Keratinocyte (primary cell): ENCODE measurements at regions not wholly inside any gene's neighbourhood (a gene's known extent, or its start where the extent isn't known, plus 50 kb on each side); places are given as distances from the start of the nearest gene placed in this dataset.

Experiments
- DNase-seq: peaks from one replicate; pipeline ENCODE4 v3.0.0-alpha.2; 2011; ENCODE audit warnings: low read depth, missing footprints, low spot score
- FAIRE-seq: peaks from 2 replicates; lab custom pipeline; 2011; peaks lifted over from hg19 to GRCh38; lab: Jason Lieb, UNC
- H2AFZ ChIP-seq: 2 replicates; pipeline ENCODE4 v1.6.0; 2012; ENCODE audit warnings: low read length, control low read depth, inconsistent platforms; ENCODE audit not compliant: control insufficient read depth
- H3K27ac ChIP-seq: 2 replicates; pipeline ENCODE4 v1.5.1; 2011; ENCODE audit warnings: low read length; ENCODE audit not compliant: control insufficient read depth, insufficient read depth
- H3K27me3 ChIP-seq: 3 replicates; pipeline ENCODE4 v1.6.0; 2011; ENCODE audit warnings: low read length; ENCODE audit not compliant: control insufficient read depth, insufficient read depth; ENCODE audit errors: extremely low read depth
- H3K36me3 ChIP-seq, 2 experiments: 2 replicates in 1 of 2; 3 replicates in 1 of 2; pipeline ENCODE4 v1.5.1; 2011; ENCODE audit warnings: low read length in 2 of 2, mild to moderate bottlenecking in 1 of 2; ENCODE audit not compliant: control insufficient read depth in 2 of 2, insufficient read depth in 2 of 2; ENCODE audit errors: extremely low read depth in 1 of 2
- H3K4me1 ChIP-seq: 3 replicates; pipeline ENCODE4 v1.5.1; 2011; ENCODE audit warnings: low read length; ENCODE audit not compliant: control insufficient read depth, insufficient read depth; ENCODE audit errors: extremely low read depth
- H3K4me2 ChIP-seq: 3 replicates; pipeline ENCODE4 v1.6.0; 2011; ENCODE audit warnings: low read depth, low read length; ENCODE audit not compliant: control insufficient read depth, insufficient read depth; ENCODE audit errors: extremely low read depth
- H3K4me3 ChIP-seq, 3 experiments: fragments of 200-600 bp in 1 of 3; sonication (generic) in 1 of 3; 2 replicates in 2 of 3; 3 replicates in 1 of 3; pipeline ENCODE4 v1.5.1; 2011 to 2016; ENCODE audit warnings: low read length in 3 of 3, mild to moderate bottlenecking in 3 of 3, control low read depth in 2 of 3, inconsistent platforms in 1 of 3, low read depth in 1 of 3, mixed read lengths in 1 of 3, mixed run types in 1 of 3, moderate library complexity in 1 of 3; ENCODE audit not compliant: control insufficient read depth in 2 of 3, insufficient read depth in 2 of 3; ENCODE audit errors: extremely low read depth in 1 of 3
- H3K79me2 ChIP-seq: 2 replicates; pipeline ENCODE4 v1.6.0; 2012; ENCODE audit warnings: low read length; ENCODE audit not compliant: control insufficient read depth, insufficient read depth
- H3K9ac ChIP-seq: 3 replicates; pipeline ENCODE4 v1.6.0; 2011; ENCODE audit warnings: low read length; ENCODE audit not compliant: control insufficient read depth, insufficient read depth; ENCODE audit errors: extremely low read depth
- H3K9me1 ChIP-seq: 3 replicates; pipeline ENCODE4 v1.6.0; 2011; ENCODE audit warnings: low read length; ENCODE audit not compliant: control insufficient read depth, insufficient read depth; ENCODE audit errors: extremely low read depth
- H3K9me3 ChIP-seq: 2 replicates; pipeline ENCODE4 v1.5.1; 2012; ENCODE audit warnings: low read depth, low read length; ENCODE audit not compliant: control insufficient read depth
- H4K20me1 ChIP-seq: 3 replicates; pipeline ENCODE4 v1.6.0; 2011; ENCODE audit warnings: low read length; ENCODE audit not compliant: control insufficient read depth, insufficient read depth; ENCODE audit errors: extremely low read depth
- EZH2 ChIP-seq: IDR thresholded peaks from one replicate; pipeline ENCODE4 v1.6.1; 2012; ENCODE audit warnings: inconsistent platforms, mild to moderate bottlenecking, low read length, moderate library complexity
- dilution Hi-C: fragments of 300-500 bp; cut with MboI; formaldehyde crosslinking; loops from one replicate; pipeline ENCODE4 v1.7.0; 2020; ENCODE audit warnings: low sequenced_read_pairs; ENCODE audit not compliant: extremely low pct_ligation_motif_present
- TF ChIP-seq, protein P1 (sequence below), 3 experiments: IDR thresholded peaks in 1 of 3; conservative IDR thresholded peaks in 1 of 3; optimal IDR thresholded peaks in 1 of 3; 2 replicates in 2 of 3; 3 replicates in 1 of 3; pipeline versions ENCODE3 to v1.5.1; 2011; ENCODE audit warnings: low read length in 3 of 3, mild to moderate bottlenecking in 3 of 3, moderate library complexity in 2 of 3, control low read depth in 1 of 3, inconsistent platforms in 1 of 3; ENCODE audit not compliant: insufficient read depth in 2 of 3; ENCODE audit errors: extremely low read depth in 1 of 3

- Histone ChIP-seq H3K27ac (no peak overlapping the region), H3K9me3 (no peaks in the 10 kb centered on the region), H3K36me3 (no peaks in the 10 kb centered on the region), H3K9me1 (no peaks in the 10 kb centered on the region), H3K79me2 (no peaks in the 10 kb centered on the region), H2AFZ (no peak overlapping the region), H3K4me1 (no peaks in the 10 kb centered on the region), H4K20me1 (no peaks in the 10 kb centered on the region), H3K4me2 (no peak overlapping the region), H3K4me3 (no peak overlapping the region), H3K9ac (no peak overlapping the region), H3K27me3 (no peaks in the 10 kb centered on the region)
- TF ChIP-seq EZH2 = no peak
- TF ChIP-seq, protein P1, sequence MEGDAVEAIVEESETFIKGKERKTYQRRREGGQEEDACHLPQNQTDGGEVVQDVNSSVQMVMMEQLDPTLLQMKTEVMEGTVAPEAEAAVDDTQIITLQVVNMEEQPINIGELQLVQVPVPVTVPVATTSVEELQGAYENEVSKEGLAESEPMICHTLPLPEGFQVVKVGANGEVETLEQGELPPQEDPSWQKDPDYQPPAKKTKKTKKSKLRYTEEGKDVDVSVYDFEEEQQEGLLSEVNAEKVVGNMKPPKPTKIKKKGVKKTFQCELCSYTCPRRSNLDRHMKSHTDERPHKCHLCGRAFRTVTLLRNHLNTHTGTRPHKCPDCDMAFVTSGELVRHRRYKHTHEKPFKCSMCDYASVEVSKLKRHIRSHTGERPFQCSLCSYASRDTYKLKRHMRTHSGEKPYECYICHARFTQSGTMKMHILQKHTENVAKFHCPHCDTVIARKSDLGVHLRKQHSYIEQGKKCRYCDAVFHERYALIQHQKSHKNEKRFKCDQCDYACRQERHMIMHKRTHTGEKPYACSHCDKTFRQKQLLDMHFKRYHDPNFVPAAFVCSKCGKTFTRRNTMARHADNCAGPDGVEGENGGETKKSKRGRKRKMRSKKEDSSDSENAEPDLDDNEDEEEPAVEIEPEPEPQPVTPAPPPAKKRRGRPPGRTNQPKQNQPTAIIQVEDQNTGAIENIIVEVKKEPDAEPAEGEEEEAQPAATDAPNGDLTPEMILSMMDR (optimal IDR thresholded peaks at IDR 0.05 in 1 of 3, IDR thresholded peaks at IDR 0.05 in 1 of 3, conservative IDR thresholded peaks at IDR 0.05 in 1 of 3; ENCODE audit: extremely low read depth in 1 of 3, insufficient read depth in 2 of 3, low read length in 3 of 3) = no peak
- DNase-seq (no peak), FAIRE-seq (no peak)
- dilution Hi-C loops = no loop called here
Observed at GRCh38 chr12:105644770-105645169, 314.3 kb downstream of the C12orf75 start.

GRCh38 chr12:105654606-105655005 is 324.1 kb downstream of the C12orf75 start:
- H3K4me1 ChIP-seq = peaks cover 15% of the 10 kb centered on the region
- FAIRE-seq = no peak
- no peak for DNase-seq
- dilution Hi-C loops = no loop called here
- no peaks in the 10 kb centered on the region for H3K27me3 ChIP-seq
- no peaks in the 10 kb centered on the region for H4K20me1 ChIP-seq
- H3K4me3 ChIP-seq = no peak overlapping the region
- no peaks in the 10 kb centered on the region for H3K79me2 ChIP-seq
- H3K36me3 ChIP-seq = no peaks in the 10 kb centered on the region
- H3K9me1 ChIP-seq = no peaks in the 10 kb centered on the region
- H3K4me2 ChIP-seq = no peak overlapping the region
- H3K9me3 ChIP-seq = no peaks in the 10 kb centered on the region
- no peak overlapping the region for H3K9ac ChIP-seq
- H3K27ac ChIP-seq = no peak overlapping the region
- no peak for TF ChIP-seq EZH2
- TF ChIP-seq, protein P1 (optimal IDR thresholded peaks at IDR 0.05 in 1 of 3, IDR thresholded peaks at IDR 0.05 in 1 of 3, conservative IDR thresholded peaks at IDR 0.05 in 1 of 3; ENCODE audit: extremely low read depth in 1 of 3, insufficient read depth in 2 of 3, low read length in 3 of 3) = no peak
- H2AFZ ChIP-seq = no peak overlapping the region
